ENCODE measurements at regions not wholly inside any gene's neighbourhood (a gene's known extent, or its start where the extent isn't known, plus 50 kb on each side); places are given as distances from the start of the nearest gene placed in this dataset.
"Not testable (repeated sequence)": the region's sequence is repeated elsewhere in the genome, so short reads cannot be mapped to it uniquely, and the experiment has no call there.

DNA sequence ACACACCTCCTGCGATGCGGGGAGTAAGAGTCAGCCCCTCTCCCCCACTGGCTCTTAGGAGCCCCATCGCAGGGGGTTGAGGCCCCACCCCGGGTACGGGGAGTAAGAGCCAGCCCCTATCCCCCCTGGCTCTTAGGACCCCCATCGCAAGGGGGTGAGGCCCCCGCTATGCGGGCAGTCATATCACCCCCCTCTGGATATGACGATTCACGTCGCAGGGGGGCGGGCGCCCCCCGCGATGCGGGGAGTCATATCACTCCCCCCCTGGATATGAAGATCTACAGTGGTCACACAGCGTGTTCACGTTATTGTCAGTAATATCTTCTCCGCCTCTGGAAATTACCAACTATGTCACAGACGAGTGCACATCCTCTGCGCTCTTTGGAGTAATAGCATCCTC lies 61.1 kb downstream of the DEFB131A start:
- not testable (repeated sequence) for DNase-seq (ENCODE audit: low read depth in 2 of 2)

DNA sequence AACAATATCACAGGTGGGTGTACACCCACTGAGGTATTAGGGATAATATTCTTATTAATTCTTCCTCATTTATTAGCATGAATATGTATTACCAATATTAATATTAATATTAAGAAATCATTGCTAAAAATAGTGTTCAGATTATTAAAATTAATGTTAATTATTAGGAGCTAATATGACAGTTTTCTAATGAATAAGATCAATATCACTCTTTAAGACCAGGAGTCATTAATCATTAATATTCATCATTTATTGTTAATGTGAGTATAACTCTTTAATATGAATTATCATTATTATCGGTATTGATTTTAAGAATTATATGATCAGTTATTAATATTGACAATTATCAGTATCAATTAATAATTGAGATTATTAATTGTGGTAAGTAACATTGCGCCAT lies 62.5 kb downstream of the DEFB131A start:
- not testable (repeated sequence) for DNase-seq (ENCODE audit: low read depth in 2 of 2)

DNA sequence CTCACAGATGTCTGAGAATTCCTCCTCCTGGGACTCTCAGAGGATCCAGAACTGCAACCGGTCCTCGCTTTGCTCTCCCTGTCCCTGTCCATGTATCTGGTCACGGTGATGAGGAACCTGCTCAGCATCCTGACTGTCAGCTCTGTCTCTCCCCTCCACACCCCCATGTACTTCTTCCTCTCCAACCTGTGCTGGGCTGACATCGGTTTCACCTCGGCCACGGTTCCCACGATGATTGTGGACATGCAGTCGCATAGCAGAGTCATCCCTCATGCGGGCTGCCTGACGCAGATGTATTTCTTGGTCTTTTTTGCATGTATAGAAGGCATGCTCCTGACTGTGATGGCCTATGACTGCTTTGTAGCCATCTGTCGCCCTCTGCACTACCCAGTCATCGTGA lies 68.7 kb downstream of the DEFB131A start:
- not testable (repeated sequence) for DNase-seq (ENCODE audit: low read depth in 2 of 2)

DNA sequence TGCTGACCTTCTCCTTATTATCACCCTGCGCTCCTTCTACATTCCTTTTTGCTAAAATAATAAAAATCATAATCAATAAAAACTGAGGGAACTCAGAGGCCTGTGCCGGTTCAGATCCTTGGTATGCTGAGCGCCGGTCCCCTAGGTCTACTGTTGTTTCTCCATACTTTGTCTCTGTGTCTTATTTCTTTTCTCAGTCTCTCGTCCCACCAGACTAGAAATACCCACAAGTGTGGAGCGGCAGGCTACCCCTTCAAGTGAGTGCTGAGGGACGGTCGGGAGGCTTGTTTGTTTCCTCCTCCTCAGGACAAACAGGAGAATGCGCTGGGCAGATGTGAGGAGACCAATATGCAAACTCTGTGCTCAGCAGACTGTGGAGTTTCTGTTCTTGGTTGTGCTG lies 75.4 kb downstream of the DEFB131A start:
- not testable (repeated sequence) for DNase-seq (ENCODE audit: low read depth in 2 of 2)

DNA sequence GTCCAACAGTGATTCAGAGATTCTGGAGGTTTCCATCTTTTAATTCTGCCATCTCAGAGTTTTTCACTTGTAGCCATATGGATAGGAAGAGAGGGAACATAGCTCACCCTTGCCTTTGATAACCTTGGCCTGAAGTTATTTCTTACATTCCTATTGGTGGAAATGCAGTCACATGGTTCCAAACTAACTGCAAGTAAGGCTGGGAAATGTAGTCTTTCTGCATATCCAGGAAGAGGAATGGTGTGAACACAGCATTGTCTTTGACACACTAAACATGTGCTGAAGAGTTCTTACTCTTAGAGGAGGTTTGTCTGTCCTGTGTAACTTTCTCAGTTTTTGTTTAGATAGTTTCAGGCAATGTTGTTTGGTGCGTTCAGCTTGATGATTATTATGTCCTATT lies 78.7 kb downstream of the DEFB131A start:
- DNase-seq (ENCODE audit: low read depth in 2 of 2): not testable (repeated sequence)

DNA sequence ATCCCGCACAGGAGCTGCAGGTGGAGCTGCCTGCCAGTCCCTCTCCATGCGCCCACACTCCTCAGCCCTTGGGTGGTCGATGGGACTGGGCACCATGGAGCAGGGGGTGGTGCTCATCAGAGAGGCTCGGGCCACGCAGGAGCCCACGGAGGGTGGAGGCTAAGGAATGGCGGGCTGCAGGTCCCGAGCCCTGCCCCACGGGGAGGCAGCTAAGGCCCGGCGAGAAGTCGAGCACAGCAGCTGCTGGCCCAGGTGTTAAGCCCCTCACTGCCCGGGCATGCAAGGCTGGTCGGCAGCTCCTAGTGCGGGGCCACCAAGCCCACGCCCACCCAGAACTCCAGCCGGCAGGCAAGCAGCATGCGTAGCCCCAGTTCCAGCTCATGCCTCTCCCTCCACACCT lies 80.2 kb downstream of the DEFB131A start:
- not testable (repeated sequence) for DNase-seq (ENCODE audit: low read depth in 2 of 2)

DNA sequence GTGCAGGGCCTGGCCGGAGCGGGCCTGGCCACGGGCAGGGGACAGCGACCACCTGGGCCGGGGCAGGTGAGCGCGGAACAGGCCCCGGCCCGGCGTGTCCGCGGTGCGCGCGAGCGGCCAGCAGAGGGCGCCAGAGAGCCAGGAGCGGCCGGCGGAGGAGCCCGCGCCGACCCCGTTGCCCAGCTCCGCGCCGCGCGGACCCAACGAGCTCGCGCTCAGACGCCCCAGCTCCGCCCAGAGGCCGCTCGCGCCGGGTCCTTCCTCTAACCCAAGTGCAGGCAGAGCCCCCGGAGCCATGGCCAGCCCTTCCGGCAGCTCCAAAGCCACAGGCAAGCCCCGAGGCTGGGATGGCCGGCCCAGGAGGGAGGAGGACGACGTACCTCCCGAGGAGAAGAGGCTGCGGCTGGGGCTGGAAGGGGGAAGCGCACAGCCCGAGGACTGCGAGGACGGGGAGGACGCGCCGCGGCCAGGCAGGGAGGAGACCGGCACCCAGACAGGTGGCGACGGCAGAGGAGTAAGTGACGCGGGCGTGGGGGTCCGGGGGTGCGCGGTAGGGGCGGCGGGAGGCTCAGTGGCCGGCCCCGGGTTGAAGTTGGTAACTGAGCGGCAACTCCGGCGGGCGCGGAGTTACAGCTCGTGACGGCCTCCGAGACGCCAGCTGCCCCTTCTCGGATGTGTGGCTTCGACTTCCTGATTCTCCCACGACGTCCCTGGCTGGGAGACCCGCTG lies 88.1 kb downstream of the DEFB131A start:
- peak; percentile 21 to 50 for DNase-seq (ENCODE audit: low read depth in 2 of 2)

DNA sequence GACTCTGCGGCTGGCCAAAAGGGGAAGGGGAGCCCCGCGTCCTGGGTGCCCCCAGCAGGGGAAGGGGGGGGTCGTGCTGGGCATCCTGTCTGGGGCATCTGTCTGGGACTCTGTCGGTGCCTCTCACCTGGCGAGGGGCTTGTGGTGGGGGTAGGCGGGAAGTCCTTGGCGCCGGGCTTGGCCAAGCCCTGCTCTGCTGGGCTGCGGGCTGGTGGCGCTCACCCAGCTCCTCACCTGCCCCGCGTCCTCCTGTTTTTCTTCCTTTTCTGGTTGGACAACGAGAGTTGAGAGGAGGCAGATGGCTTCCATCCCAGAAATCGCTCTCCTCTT lies 88.6 kb downstream of the DEFB131A start:
- DNase-seq (ENCODE audit: low read depth in 2 of 2): not testable (repeated sequence)

DNA sequence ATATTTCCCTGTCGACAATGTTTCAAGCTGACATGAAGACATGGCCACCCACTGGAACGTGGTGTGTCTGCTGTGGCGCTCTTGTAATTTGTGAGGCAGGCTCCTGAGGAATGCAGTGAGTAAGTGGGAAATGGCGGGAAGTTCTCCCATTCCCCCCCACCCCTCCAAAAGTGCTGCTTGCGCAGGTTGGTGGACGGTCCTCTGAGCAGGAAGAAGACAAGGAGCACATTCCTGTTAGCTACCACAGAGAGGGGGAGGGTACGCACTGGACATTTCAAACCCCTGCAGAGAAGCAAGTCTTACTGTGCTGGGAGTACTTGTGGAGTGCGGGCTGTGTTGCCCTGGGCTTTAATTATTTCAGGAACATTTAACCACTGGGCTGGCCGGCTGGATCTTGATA lies 92.9 kb downstream of the DEFB131A start:
- not testable (repeated sequence) for DNase-seq (ENCODE audit: low read depth in 2 of 2)

DNA sequence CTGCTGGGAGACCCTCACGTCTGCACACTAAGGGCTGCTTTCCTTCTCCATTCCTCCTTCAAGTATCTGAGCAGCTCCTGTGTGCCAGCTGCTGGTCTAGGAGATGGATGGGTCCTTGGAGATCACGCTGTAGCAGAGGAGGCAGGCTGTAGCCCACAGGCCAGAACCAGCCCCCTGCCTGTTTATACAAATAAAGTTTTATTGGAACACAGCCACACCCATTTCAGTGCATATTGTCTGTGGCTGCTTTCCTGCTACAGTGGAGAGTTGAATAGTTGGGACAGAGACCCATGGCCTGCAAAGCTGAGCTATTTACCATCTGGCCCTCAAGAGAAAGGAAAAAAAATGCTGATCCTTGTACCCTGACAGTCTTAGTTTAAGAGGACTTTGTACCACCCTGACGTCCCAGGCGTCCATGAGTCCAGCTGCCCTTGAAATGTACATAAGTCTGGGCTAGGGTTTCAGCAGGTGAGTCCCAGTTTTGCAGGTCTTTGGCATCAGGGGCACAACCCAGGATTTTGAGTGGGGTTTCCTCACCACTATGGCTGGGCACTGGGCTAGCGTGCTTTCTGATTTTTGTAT lies 95.8 kb downstream of the DEFB131A start:
- not testable (repeated sequence) for DNase-seq (ENCODE audit: low read depth in 2 of 2)

DNA sequence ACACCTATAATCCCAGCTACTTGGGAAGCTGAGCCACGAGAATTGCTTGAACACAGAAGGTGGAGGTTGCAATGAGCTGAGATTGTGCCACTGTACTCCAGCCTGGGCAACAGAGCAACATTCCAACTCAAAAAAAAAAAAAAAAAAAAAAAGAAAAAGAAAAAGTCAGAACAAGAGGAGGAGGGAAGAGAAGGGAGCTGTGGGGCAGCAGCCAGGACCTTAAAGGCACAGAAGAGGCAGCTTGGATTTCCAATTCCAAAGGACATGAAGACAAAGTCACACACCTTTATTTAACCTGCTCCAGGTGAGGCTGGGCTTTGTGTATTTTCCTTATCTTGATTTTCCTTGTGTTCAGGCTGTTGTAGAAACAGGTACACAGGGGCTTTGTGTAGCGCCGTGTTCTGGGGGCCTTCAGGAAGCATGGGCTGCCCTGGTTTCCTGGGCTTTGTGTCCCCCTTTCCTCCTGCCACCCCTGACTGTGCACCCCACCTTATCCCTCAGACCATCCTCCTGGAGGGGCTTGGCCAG lies 97.2 kb downstream of the DEFB131A start:
- DNase-seq (ENCODE audit: low read depth in 2 of 2): not testable (repeated sequence)

DNA sequence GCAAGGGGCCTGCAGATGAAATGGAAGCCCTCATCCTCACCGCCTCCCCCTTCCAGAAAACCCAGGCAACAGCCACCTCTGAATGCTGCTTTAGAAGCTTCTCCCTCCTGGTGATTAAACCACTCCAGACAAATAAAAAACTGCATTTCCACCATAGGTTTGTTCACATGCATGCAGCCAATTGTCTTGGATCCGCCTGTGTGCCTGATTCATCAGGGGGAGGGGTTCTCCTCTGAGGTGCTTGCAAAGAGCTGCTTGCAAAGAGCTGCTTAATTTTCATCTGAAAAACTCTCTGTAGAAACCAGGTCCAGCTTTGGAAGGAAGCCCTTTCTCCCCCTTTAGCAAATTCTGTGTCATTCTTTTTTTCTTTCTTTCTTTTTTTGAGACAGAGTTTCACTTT lies 100.6 kb downstream of the DEFB131A start:
- not testable (repeated sequence) for DNase-seq (ENCODE audit: low read depth in 2 of 2)

DNA sequence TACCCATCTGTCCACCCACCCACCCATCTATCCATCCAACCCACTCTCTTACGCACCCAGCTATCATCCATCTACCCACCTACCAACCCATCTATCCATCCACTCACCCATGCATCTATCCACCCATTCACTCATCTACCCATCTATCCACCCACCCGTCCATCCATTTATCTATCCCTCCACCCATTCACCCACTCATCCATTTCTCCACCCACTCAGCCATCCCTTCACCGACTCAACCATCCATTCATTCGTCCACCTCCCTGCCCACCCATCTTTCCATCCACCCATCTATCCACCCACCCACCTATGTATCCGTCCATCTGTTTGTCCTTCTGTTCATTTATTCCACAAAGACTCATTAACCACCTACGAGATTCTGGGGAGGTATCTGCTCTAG lies 103.3 kb downstream of the DEFB131A start:
- DNase-seq (ENCODE audit: low read depth in 2 of 2): not testable (repeated sequence)

DNA sequence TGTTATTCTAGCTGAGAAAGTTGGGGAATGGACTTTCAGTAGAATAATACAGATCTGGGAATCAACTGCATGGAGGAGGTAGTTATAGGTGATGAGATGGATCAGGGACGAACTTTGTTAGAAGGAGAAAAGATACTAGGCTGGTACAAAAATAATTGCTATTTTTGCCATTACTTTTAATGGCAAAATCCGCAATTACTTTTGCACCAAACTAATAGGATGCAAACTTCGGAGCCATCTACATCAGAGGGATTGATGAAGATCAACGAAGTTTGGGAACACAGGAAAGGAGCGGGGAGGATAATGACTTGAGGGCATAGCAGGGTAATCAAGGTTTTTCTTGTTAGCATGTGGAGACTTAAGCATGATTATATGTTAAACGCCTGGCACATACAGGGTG lies 111.9 kb downstream of the DEFB131A start:
- DNase-seq (ENCODE audit: low read depth in 2 of 2): not testable (repeated sequence)

DNA sequence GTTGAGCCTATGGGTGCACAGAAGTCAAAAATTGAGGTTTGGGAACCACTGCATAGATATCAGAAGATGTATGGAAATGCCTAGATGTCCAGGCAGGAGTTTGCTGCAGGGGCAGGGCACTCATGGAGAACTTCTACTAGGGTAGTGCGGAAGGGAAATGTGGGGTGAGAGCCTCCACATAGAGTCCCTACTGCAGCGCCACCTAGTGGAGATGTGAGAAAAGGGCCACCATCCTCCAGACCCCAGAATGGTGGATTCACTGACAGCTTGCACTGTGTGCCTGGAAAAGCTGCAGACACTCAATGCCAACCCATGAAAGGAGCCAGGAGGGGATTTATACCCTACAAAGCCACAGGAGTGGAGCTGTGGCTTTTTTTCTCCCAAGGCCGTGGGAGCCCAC lies 133.7 kb downstream of the DEFB131A start:
- not testable (repeated sequence) for DNase-seq (ENCODE audit: low read depth in 2 of 2)

DNA sequence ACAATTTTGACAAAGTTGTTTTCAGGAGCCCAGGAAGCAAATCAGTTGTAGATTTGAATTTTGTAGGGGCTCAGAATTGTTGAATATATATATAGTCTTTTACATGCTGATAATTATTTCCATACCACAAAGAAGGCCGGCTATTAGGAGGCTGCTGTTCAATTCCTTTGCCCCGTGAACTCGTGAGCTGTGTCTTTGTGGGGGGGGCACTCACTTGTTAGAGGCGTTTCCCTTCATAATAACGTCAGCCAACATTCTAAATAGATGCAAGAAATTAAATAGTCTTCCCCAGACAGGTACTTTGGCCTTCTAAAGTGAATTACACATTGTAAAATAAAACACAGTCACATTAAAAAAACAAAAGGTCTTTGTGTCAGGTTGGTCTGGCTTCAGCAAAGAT lies 138.7 kb downstream of the DEFB131A start:
- DNase-seq (ENCODE audit: low read depth in 2 of 2): not testable (repeated sequence)

DNA sequence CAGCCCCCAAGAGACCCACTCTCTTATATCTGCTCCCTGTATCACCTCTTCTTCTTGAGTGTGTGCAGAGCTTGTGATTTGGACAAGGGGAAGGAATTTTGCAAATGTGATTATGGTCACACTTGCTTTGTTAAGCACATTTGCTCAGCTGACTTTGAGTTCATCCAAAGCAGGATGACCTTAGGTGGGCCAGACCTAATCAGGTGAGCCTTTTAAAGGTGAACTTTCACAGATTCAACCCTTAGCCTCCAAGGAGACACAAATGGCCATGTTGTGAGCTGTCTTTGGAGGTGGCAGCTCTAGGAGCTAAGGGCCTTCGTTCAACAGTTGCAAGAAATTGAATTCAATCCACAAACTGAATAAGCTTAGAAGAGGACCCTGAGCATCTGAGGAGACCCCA lies 147.8 kb downstream of the DEFB131A start:
- no peak for DNase-seq (ENCODE audit: low read depth in 2 of 2)

DNA sequence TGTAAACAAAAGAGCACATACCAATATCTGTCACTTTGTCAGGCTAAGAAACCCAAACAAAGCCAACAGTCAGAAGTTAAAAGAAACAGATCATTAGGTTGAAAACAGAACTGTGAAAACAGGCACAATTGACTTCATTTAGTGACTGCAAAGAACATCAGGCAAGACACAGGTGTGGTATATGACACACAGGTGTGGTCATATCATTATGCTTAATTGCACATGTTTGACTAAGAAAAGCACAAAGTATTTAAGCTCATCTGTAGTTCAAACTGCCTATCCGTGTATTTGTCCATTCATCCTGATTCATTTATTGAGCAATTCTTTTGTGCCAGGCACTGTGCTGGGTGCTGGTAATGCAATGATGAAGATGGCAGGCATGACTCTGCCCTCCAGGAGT lies 150.7 kb downstream of the DEFB131A start:
- DNase-seq (ENCODE audit: low read depth in 2 of 2): no peak

DNA sequence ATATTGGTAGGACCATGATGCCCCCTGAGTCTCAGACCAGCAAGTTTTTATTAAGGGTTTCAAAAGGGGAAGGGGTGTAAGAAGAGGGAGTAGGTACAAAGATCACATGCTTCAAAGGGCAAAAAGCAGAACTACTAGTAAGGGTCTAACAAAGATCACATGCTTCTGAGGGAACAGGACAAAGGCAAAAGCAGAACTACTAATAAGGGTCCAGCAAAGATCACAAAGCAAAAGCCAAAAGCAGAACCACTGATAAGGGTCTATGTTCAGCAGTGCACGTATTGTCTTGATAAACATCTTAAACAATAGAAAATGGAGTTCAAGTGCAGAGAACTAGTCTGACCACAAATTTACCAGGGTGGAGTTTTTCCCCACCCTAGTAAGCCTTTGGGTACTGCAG lies 151.3 kb downstream of the DEFB131A start:
- DNase-seq (ENCODE audit: low read depth in 2 of 2): not testable (repeated sequence)

DNA sequence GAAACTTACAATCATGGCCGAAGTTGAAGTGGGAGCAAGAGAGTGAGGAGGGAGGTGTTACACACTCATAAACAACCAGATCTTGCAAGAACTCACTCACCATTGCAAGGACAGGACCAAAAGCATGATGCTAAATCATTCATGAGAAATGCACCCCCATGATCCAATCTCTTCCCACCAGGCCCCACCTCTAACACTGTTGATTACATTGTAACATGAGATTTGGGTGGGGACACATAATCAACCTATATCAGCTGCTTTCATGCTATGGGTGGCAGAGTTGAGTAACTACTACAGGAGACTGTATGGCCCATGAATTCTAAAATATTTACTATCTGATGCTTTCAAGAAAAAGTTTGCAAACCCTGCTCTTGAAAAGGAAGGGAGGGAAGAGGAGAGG lies 155.1 kb downstream of the DEFB131A start:
- no peak for DNase-seq (ENCODE audit: low read depth in 2 of 2)

DNA sequence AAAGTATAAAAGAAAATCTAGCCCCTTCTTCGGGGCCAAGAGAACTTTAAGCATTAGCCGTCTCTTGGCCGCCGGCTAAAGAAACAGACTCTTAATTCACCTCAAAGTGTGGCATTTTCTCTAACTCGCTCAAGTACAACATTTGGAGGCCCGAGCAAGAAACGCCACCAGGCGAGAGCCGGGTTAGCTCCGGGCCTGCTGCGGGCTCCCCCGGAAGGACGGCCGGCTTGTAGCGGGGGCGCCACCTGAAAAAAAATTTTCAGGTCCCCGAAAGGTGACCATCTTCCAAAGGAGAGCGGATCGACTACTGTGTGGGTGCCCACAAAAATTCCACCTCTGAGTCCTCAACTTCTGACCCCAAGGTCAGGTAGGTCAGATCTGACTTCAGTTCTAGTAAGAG lies 156.0 kb downstream of the DEFB131A start:
- no peak for DNase-seq (ENCODE audit: low read depth in 2 of 2)

DNA sequence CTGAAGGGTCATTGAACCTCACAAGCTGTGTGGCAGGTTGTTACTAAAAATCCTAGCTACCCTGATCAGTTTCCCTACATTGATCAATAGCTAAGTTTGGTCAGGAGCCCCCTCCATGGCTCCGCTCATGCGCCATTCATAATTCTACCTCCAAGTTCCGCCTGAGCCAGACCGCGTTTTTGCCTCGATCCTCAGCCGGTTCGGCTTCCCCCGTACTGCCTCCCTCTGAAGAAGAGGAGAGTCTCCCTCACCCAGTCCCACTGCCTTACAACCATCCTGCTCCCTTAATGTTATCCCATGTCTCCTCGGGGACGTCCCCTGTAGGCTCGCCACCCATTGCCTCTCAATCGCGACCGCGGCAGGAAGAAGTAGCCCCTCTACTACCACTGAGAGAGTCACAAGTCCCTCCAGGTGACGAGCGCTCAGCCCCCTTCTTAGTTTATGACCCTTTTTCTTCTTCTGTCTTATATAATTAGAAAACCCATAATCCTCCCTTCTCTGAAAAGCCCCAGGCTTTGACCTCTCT lies 158.2 kb downstream of the DEFB131A start:
- DNase-seq (ENCODE audit: low read depth in 2 of 2): no peak

Measured in stimulated activated CD4-positive, alpha-beta T cell treated with anti-CD3 and anti-CD28 coated beads, Interleukin-1b, Interleukin-23, amount 100 ng/mL, for 1 hour (primary cell).